ENCODE measurements at regions not wholly inside any gene's neighbourhood (a gene's known extent, or its start where the extent isn't known, plus 50 kb on each side); places are given as distances from the start of the nearest gene placed in this dataset.

GRCh38 chr3:144375088-144375487, 403.5 kb downstream of the DIPK2A start:
- H3K4me1 ChIP-seq (ENCODE audit: control insufficient read depth, insufficient read depth, low read length): no peaks in the 10 kb centered on the region
- WGBS, 2 experiments: 100% methylated on average over 1 of the region's 1 CpG; no CpG with 5 or more reads in 1 of the 2 experiments
- no peak overlapping the region for H3K4me3 ChIP-seq (ENCODE audit: insufficient read depth, low read depth, low read length)
- no peaks in the 10 kb centered on the region for H3K36me3 ChIP-seq (ENCODE audit: control insufficient read depth, insufficient read depth, low read length)
- H3K9me3 ChIP-seq (ENCODE audit: control insufficient read depth, low read length): no peaks in the 10 kb centered on the region
- H3K27me3 ChIP-seq (ENCODE audit: control insufficient read depth, insufficient read depth, low read length, poor library complexity, severe bottlenecking): no peaks in the 10 kb centered on the region
- no peak overlapping the region for H3K27ac ChIP-seq (ENCODE audit: insufficient read depth, low read depth, low read length, poor library complexity, severe bottlenecking)

- Histone ChIP-seq H3K27me3 (ENCODE audit: control insufficient read depth, insufficient read depth, low read length, poor library complexity, severe bottlenecking) (no peaks in the 10 kb centered on the region), H3K27ac (ENCODE audit: insufficient read depth, low read depth, low read length, poor library complexity, severe bottlenecking) (no peak overlapping the region), H3K9me3 (ENCODE audit: control insufficient read depth, low read length) (no peaks in the 10 kb centered on the region), H3K4me1 (ENCODE audit: control insufficient read depth, insufficient read depth, low read length) (no peaks in the 10 kb centered on the region), H3K36me3 (ENCODE audit: control insufficient read depth, insufficient read depth, low read length) (no peaks in the 10 kb centered on the region), H3K4me3 (ENCODE audit: insufficient read depth, low read depth, low read length) (no peak overlapping the region)
- WGBS, 2 experiments: 94 to 95% methylated on average over 4 of the region's 4 CpGs
Measured at GRCh38 chr3:144380849-144381248, 409.2 kb downstream of the DIPK2A start.

DNA sequence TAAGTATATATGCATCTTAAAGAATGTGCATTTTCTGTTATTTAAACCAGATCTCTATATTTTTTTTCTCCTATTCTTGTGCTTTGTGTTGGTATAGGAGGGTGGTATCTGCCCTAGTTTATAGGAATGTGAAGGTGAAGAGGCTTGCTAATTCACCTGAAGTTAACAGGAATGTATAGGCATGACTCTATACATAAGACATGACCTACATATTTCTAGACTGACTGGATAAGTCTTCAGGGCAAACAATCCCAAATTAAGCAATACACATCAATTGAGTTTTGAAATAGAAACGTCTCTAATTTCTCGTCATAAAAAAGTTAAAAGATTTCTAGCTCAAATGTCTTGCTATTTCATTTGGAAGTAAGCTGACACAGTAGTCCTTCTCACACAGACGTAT, 410.0 kb downstream of the DIPK2A start:
- no peaks in the 10 kb centered on the region for H3K36me3 ChIP-seq (ENCODE audit: control insufficient read depth, insufficient read depth, low read length)
- no peaks in the 10 kb centered on the region for H3K4me1 ChIP-seq (ENCODE audit: control insufficient read depth, insufficient read depth, low read length)
- 92 to 95% methylated on average over 3 of the region's 3 CpGs for WGBS, 2 experiments

DNA sequence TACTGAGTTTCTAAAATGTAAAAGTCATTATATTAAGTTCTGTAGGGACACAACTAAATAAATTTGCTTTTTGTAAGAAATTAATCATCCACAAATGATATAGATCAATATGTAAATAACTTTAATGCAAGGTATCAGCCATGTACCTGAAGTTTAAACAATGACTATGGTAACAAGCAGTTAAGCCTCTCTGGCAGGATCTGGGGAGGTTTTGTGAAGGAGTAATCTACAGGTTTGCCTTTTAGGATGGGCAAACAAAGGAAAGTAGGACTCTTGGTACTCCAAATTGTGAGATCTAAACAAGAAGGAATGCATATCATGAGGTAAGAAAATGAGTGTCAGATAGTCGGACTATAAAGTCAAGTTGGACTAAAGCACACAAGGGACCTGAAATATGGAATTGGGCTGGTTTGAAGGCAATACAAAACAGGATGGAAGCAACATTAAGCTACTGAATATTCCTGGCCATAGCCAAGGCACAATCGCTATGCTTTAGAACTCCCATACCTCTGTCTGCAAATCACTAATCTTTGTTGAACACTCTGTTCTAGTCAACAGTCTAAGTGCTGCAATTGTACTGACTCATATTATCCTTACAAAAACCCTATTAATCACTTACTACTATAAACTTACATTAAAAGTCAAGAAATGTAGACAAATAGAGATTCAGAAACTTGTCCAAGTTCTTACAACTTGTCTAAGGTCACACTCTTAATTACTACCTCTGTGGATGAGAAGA, 412.8 kb downstream of the DIPK2A start:
- Histone ChIP-seq H3K27ac (ENCODE audit: insufficient read depth, low read depth, low read length, poor library complexity, severe bottlenecking) (no peak overlapping the region), H3K4me3 (ENCODE audit: insufficient read depth, low read depth, low read length) (no peak overlapping the region)
- 95 to 97% methylated on average over 2 of the region's 2 CpGs for WGBS, 2 experiments

More for the DNA sequence above, 410.0 kb downstream of the DIPK2A start:
- Histone ChIP-seq H3K27me3 (ENCODE audit: control insufficient read depth, insufficient read depth, low read length, poor library complexity, severe bottlenecking) (no peaks in the 10 kb centered on the region), H3K4me3 (ENCODE audit: insufficient read depth, low read depth, low read length) (no peak overlapping the region), H3K27ac (ENCODE audit: insufficient read depth, low read depth, low read length, poor library complexity, severe bottlenecking) (no peak overlapping the region), H3K9me3 (ENCODE audit: control insufficient read depth, low read length) (no peaks in the 10 kb centered on the region)

DNA sequence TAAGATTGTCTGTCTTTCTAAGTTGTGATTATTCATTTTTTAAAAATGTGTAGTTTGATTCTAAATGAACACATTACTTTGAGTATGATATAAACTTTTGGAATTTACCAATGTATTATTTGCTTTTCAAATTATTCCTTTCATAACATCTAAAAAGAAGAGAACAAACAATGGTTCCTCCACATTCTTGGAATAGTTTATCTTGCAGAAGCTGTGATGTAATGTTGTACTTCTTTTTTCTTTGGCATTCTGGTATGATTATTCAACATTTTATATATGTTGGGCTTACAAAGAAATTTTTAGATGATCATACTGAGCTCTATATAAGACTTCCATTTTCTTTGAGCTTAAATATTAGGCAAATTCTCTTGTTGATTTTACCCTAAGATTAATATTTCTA, 419.2 kb downstream of the DIPK2A start:
- Histone ChIP-seq H3K27ac (ENCODE audit: insufficient read depth, low read depth, low read length, poor library complexity, severe bottlenecking) (no peak overlapping the region), H3K4me3 (ENCODE audit: insufficient read depth, low read depth, low read length) (no peak overlapping the region), H3K9me3 (ENCODE audit: control insufficient read depth, low read length) (no peaks in the 10 kb centered on the region), H3K27me3 (ENCODE audit: control insufficient read depth, insufficient read depth, low read length, poor library complexity, severe bottlenecking) (no peaks in the 10 kb centered on the region), H3K4me1 (ENCODE audit: control insufficient read depth, insufficient read depth, low read length) (no peaks in the 10 kb centered on the region), H3K36me3 (ENCODE audit: control insufficient read depth, insufficient read depth, low read length) (no peaks in the 10 kb centered on the region)

More for the DNA sequence above, 412.8 kb downstream of the DIPK2A start:
- H3K27me3 ChIP-seq (ENCODE audit: control insufficient read depth, insufficient read depth, low read length, poor library complexity, severe bottlenecking): no peaks in the 10 kb centered on the region
- no peaks in the 10 kb centered on the region for H3K4me1 ChIP-seq (ENCODE audit: control insufficient read depth, insufficient read depth, low read length)
- H3K9me3 ChIP-seq (ENCODE audit: control insufficient read depth, low read length): no peaks in the 10 kb centered on the region
- H3K36me3 ChIP-seq (ENCODE audit: control insufficient read depth, insufficient read depth, low read length): no peaks in the 10 kb centered on the region

- Histone ChIP-seq H3K27ac (ENCODE audit: insufficient read depth, low read depth, low read length, poor library complexity, severe bottlenecking) (no peak overlapping the region), H3K4me1 (ENCODE audit: control insufficient read depth, insufficient read depth, low read length) (no peaks in the 10 kb centered on the region), H3K4me3 (ENCODE audit: insufficient read depth, low read depth, low read length) (no peak overlapping the region), H3K9me3 (ENCODE audit: control insufficient read depth, low read length) (no peaks in the 10 kb centered on the region), H3K27me3 (ENCODE audit: control insufficient read depth, insufficient read depth, low read length, poor library complexity, severe bottlenecking) (no peaks in the 10 kb centered on the region), H3K36me3 (ENCODE audit: control insufficient read depth, insufficient read depth, low read length) (no peaks in the 10 kb centered on the region)
Measured at GRCh38 chr3:144391236-144391635, 419.6 kb downstream of the DIPK2A start.

DNA sequence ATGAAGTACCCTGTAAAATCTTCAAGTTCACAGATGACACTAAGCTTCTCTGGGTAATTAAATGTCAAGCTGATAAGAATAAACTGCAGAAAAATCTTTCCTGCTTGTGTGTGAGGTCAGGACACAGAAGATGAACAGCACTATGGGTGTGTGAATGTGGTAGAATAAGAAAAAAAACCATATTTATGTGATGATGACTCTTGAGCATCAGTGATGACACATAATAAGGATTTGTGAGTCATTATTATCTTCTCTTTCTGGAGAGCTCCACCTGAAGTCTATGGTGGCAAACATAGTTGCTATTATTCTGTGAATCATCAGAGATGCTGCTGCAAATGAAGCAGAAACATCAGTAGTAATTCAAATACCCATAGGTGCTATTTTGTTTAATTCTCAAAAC, 422.4 kb downstream of the DIPK2A start:
- Histone ChIP-seq H3K27me3 (ENCODE audit: control insufficient read depth, insufficient read depth, low read length, poor library complexity, severe bottlenecking) (no peaks in the 10 kb centered on the region), H3K27ac (ENCODE audit: insufficient read depth, low read depth, low read length, poor library complexity, severe bottlenecking) (no peak overlapping the region), H3K36me3 (ENCODE audit: control insufficient read depth, insufficient read depth, low read length) (no peaks in the 10 kb centered on the region), H3K4me3 (ENCODE audit: insufficient read depth, low read depth, low read length) (no peak overlapping the region), H3K4me1 (ENCODE audit: control insufficient read depth, insufficient read depth, low read length) (no peaks in the 10 kb centered on the region), H3K9me3 (ENCODE audit: control insufficient read depth, low read length) (no peaks in the 10 kb centered on the region)

DNA sequence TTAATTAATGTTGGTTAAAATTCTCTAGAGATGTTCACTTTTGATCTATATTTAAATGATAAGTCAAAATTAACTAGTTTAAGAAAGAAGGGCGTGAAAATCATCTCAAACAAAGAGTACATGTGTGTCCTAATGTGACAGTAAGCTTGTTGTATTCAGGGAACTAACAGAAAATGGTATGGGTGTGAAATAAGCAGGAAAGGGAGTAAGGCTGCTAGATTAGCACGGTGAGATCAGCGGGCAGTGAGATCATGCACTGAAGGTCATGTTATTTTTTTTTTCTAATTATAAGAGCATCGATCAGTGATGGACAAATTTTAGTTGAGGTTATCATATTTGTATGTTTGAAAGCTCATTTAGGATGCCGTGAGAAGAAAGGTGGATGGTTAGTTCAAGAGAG, 430.8 kb downstream of the DIPK2A start:
- 93 to 95% methylated on average over 5 of the region's 5 CpGs for WGBS, 2 experiments
- Histone ChIP-seq H3K27me3 (ENCODE audit: control insufficient read depth, insufficient read depth, low read length, poor library complexity, severe bottlenecking) (no peaks in the 10 kb centered on the region), H3K9me3 (ENCODE audit: control insufficient read depth, low read length) (no peaks in the 10 kb centered on the region), H3K4me3 (ENCODE audit: insufficient read depth, low read depth, low read length) (no peak overlapping the region), H3K27ac (ENCODE audit: insufficient read depth, low read depth, low read length, poor library complexity, severe bottlenecking) (no peak overlapping the region), H3K36me3 (ENCODE audit: control insufficient read depth, insufficient read depth, low read length) (no peaks in the 10 kb centered on the region), H3K4me1 (ENCODE audit: control insufficient read depth, insufficient read depth, low read length) (no peaks in the 10 kb centered on the region)

- H3K4me3 ChIP-seq (ENCODE audit: insufficient read depth, low read depth, low read length): no peak overlapping the region
- H3K27ac ChIP-seq (ENCODE audit: insufficient read depth, low read depth, low read length, poor library complexity, severe bottlenecking): no peak overlapping the region
- no peaks in the 10 kb centered on the region for H3K27me3 ChIP-seq (ENCODE audit: control insufficient read depth, insufficient read depth, low read length, poor library complexity, severe bottlenecking)
- 91 to 97% methylated on average over 3 of the region's 3 CpGs for WGBS, 2 experiments
- H3K4me1 ChIP-seq (ENCODE audit: control insufficient read depth, insufficient read depth, low read length): no peaks in the 10 kb centered on the region
- H3K36me3 ChIP-seq (ENCODE audit: control insufficient read depth, insufficient read depth, low read length): no peaks in the 10 kb centered on the region
- no peaks in the 10 kb centered on the region for H3K9me3 ChIP-seq (ENCODE audit: control insufficient read depth, low read length)
Measured at GRCh38 chr3:144403040-144403457, 431.4 kb downstream of the DIPK2A start.

DNA sequence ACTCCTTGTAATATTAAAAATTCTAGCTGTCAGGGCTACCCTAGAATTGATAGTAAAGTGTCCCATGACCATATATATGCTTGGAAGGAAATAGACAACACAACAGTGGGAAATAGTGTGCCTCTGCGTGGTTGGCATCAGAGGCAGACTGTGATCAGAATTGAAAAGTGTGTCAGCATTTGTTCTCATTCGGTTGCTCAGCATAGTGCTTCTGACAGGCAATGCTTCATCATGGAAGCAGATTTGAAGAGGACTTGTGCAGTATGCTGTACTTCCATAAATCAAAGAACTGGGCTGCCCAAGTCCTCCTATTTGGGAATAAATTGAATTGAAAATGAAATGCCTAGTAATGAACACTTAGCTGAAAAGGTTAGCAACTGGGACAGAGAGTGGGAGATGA, 435.7 kb downstream of the DIPK2A start:
- H3K4me3 ChIP-seq (ENCODE audit: insufficient read depth, low read depth, low read length): no peak overlapping the region
- WGBS, 2 experiments: 92% methylated on average over 2 of the region's 2 CpGs

GRCh38 chr3:144409319-144409718, 437.7 kb downstream of the DIPK2A start:
- no peaks in the 10 kb centered on the region for H3K36me3 ChIP-seq (ENCODE audit: control insufficient read depth, insufficient read depth, low read length)
- H3K4me3 ChIP-seq (ENCODE audit: insufficient read depth, low read depth, low read length): no peak overlapping the region
- H3K4me1 ChIP-seq (ENCODE audit: control insufficient read depth, insufficient read depth, low read length): no peaks in the 10 kb centered on the region
- H3K9me3 ChIP-seq (ENCODE audit: control insufficient read depth, low read length): no peaks in the 10 kb centered on the region
- no peak overlapping the region for H3K27ac ChIP-seq (ENCODE audit: insufficient read depth, low read depth, low read length, poor library complexity, severe bottlenecking)
- H3K27me3 ChIP-seq (ENCODE audit: control insufficient read depth, insufficient read depth, low read length, poor library complexity, severe bottlenecking): no peaks in the 10 kb centered on the region

More for the DNA sequence above, 435.7 kb downstream of the DIPK2A start:
- Histone ChIP-seq H3K27ac (ENCODE audit: insufficient read depth, low read depth, low read length, poor library complexity, severe bottlenecking) (no peak overlapping the region), H3K27me3 (ENCODE audit: control insufficient read depth, insufficient read depth, low read length, poor library complexity, severe bottlenecking) (no peaks in the 10 kb centered on the region), H3K36me3 (ENCODE audit: control insufficient read depth, insufficient read depth, low read length) (no peaks in the 10 kb centered on the region), H3K4me1 (ENCODE audit: control insufficient read depth, insufficient read depth, low read length) (no peaks in the 10 kb centered on the region), H3K9me3 (ENCODE audit: control insufficient read depth, low read length) (no peaks in the 10 kb centered on the region)

Measured in ectodermal cell (in vitro differentiated cells).